IMR-90 (cell line): ENCODE measurements at regions not wholly inside any gene's neighbourhood (a gene's known extent, or its start where the extent isn't known, plus 50 kb on each side); places are given as distances from the start of the nearest gene placed in this dataset.

Experiments
- ATAC-seq: fragments of 200-7000 bp; cut with Tn5 transposase; 2 replicates; pipeline ENCODE4 v1.9.1; 2020; ENCODE audit warnings: low read depth, mild to moderate bottlenecking, moderate library complexity
- BruUV-seq: library from RNA; stranded (reverse); fragments of 400-500 nt; replicated peaks from 2 replicates; lab custom pipeline; 2021; lab: Mats Ljungman, UMichigan
- CTCF ChIA-PET: fragments of 300-600 bp; formaldehyde crosslinking; extraction: SDS; loops from one replicate; lab custom pipeline; 2021; ENCODE audit warnings: antibody characterized with exemption; lab: Yijun Ruan, JAX
- POLR2A ChIA-PET: fragments of 300-600 bp; sonication (Branson Sonifier 250); formaldehyde crosslinking; loops from one replicate; lab custom pipeline; 2022; ENCODE audit warnings: antibody characterized with exemption; ENCODE audit not compliant: unreplicated experiment; lab: Charles Lee
- DNase-seq: peaks from one replicate; pipeline ENCODE4 v3.0.0; 2013
- H2AFZ ChIP-seq: replicated peaks from 2 replicates; pipeline ENCODE3; 2013; ENCODE audit warnings: low read length, mild to moderate bottlenecking; ENCODE audit not compliant: poor library complexity
- H2AK5ac ChIP-seq: 2 replicates; pipeline ENCODE4 v1.6.1; 2013; ENCODE audit warnings: low read depth, low read length, inconsistent platforms
- H2AK9ac ChIP-seq: replicated peaks from 2 replicates; pipeline ENCODE3; 2013; ENCODE audit warnings: mild to moderate bottlenecking, low read depth, low read length, moderate library complexity; ENCODE audit not compliant: poor library complexity
- H2BK120ac ChIP-seq: 2 replicates; pipeline ENCODE4 v1.6.1; 2013; ENCODE audit warnings: low read depth, low read length, inconsistent platforms
- H2BK15ac ChIP-seq: 3 replicates; pipeline ENCODE4 v1.6.1; 2013; ENCODE audit warnings: low read depth, low read length, inconsistent platforms
- H2BK20ac ChIP-seq: 2 replicates; pipeline ENCODE4 v1.6.1; 2013; ENCODE audit warnings: low read depth, mild to moderate bottlenecking, inconsistent platforms, low read length, moderate library complexity
- H2BK5ac ChIP-seq: 2 replicates; pipeline ENCODE4 v1.6.1; 2013; ENCODE audit warnings: mild to moderate bottlenecking, low read depth, low read length, inconsistent platforms; ENCODE audit not compliant: poor library complexity, severe bottlenecking
- H3K14ac ChIP-seq: replicated peaks from 2 replicates; pipeline ENCODE4 v1.6.1; 2013; ENCODE audit warnings: low read depth, low read length, inconsistent platforms
- H3K18ac ChIP-seq: 2 replicates; pipeline ENCODE4 v1.6.1; 2013; ENCODE audit warnings: low read depth, low read length, control low read depth
- H3K23ac ChIP-seq: 2 replicates; pipeline ENCODE4 v1.6.1; 2013; ENCODE audit warnings: low read depth, low read length, inconsistent platforms
- H3K27ac ChIP-seq: 2 replicates; pipeline ENCODE4 v1.5.1; 2013; ENCODE audit warnings: mild to moderate bottlenecking, control low read depth, low read length; ENCODE audit not compliant: insufficient read depth
- H3K27me3 ChIP-seq: 2 replicates; pipeline ENCODE4 v1.6.1; 2013; ENCODE audit warnings: low read length; ENCODE audit not compliant: control insufficient read depth, insufficient read depth
- H3K36me3 ChIP-seq: 2 replicates; pipeline ENCODE4 v1.6.1; 2013; ENCODE audit warnings: low read length, mixed read lengths; ENCODE audit not compliant: control insufficient read depth, insufficient read depth
- H3K4ac ChIP-seq: 2 replicates; pipeline ENCODE4 v1.6.1; 2013; ENCODE audit warnings: low read depth, low read length, inconsistent platforms
- H3K4me1 ChIP-seq: 2 replicates; pipeline ENCODE4 v1.6.1; 2013; ENCODE audit warnings: low read length, mixed read lengths; ENCODE audit not compliant: control insufficient read depth, insufficient read depth
- H3K4me2 ChIP-seq: 2 replicates; pipeline ENCODE4 v1.6.1; 2013; ENCODE audit warnings: low read depth, mild to moderate bottlenecking, control low read depth, low read length, moderate library complexity
- H3K4me3 ChIP-seq: 2 replicates; pipeline ENCODE4 v1.5.1; 2013; ENCODE audit warnings: low read depth, mild to moderate bottlenecking, control low read depth, low read length, moderate library complexity; ENCODE audit not compliant: insufficient read depth
- H3K56ac ChIP-seq: 2 replicates; pipeline ENCODE4 v1.6.1; 2013; ENCODE audit warnings: low read length, inconsistent platforms; ENCODE audit not compliant: insufficient read depth; ENCODE audit errors: extremely low read depth
- H3K79me1 ChIP-seq, 2 experiments: 2 replicates each; pipeline ENCODE4 v1.6.1; 2013; ENCODE audit warnings: low read length in 2 of 2, inconsistent platforms in 1 of 2, low read depth in 1 of 2
- H3K9ac ChIP-seq: 2 replicates; pipeline ENCODE4 v1.6.1; 2013; ENCODE audit warnings: low read depth, low read length, control low read depth
- H3K9me1 ChIP-seq: 2 replicates; pipeline ENCODE4 v1.6.1; 2013; ENCODE audit warnings: low read length, inconsistent platforms; ENCODE audit not compliant: insufficient read depth
- H3K9me3 ChIP-seq: 2 replicates; pipeline ENCODE4 v1.6.1; 2013; ENCODE audit warnings: low read length; ENCODE audit not compliant: control insufficient read depth, insufficient read depth
- H4K20me1 ChIP-seq: 2 replicates; pipeline ENCODE4 v1.6.1; 2013; ENCODE audit warnings: low read length, inconsistent platforms; ENCODE audit not compliant: insufficient read depth
- H4K5ac ChIP-seq: 2 replicates; pipeline ENCODE4 v1.6.1; 2013; ENCODE audit warnings: mild to moderate bottlenecking, low read depth, low read length, control low read depth
- H4K8ac ChIP-seq, 2 experiments: 2 replicates each; pipeline ENCODE4 v1.6.1; 2013; ENCODE audit warnings: low read depth in 2 of 2, low read length in 2 of 2, control low read depth in 1 of 2, inconsistent platforms in 1 of 2
- H4K91ac ChIP-seq: 2 replicates; pipeline ENCODE4 v1.6.1; 2013; ENCODE audit warnings: low read depth, low read length, inconsistent platforms; ENCODE audit not compliant: insufficient read depth
- BHLHE40 ChIP-seq: fragments of 150-350 bp; IDR thresholded peaks from 2 replicates; pipeline ENCODE4 v1.6.1; 2016; ENCODE audit warnings: mild to moderate bottlenecking, low read depth, low read length
- CHD1 ChIP-seq: IDR thresholded peaks from 2 replicates; pipeline ENCODE4 v1.6.1; 2012; ENCODE audit warnings: low read depth, low read length, improper control_type of control experiment
- MAZ ChIP-seq: IDR thresholded peaks from 2 replicates; pipeline ENCODE4 v1.6.1; 2012; ENCODE audit warnings: low read depth, mild to moderate bottlenecking, low read length, improper control_type of control experiment, moderate library complexity, borderline replicate concordance
- RAD21 ChIP-seq: IDR thresholded peaks from 2 replicates; pipeline ENCODE4 v1.6.1; 2012; ENCODE audit warnings: low read length, improper control_type of control experiment
- WGBS, 2 experiments: methylation state at CpG; one replicate each; pipeline versions ENCODE4 v1.1.5 to v1.1.7; 2013; ENCODE audit warnings: missing lambda C conversion rate in 2 of 2; ENCODE audit not compliant: insufficient read length in 1 of 2; ENCODE audit errors: extremely low coverage in 2 of 2; 5-methylcytosine and 5-hydroxymethylcytosine counted together
- dilution Hi-C: fragments of 300-500 bp; cut with HindIII; formaldehyde crosslinking; loops from one replicate; pipeline ENCODE4 v1.14.3; 2018; ENCODE audit warnings: low sequenced_read_pairs; ENCODE audit not compliant: unreplicated experiment
- in situ Hi-C: fragments of 300-500 bp; cut with MboI; formaldehyde crosslinking; loops from 3 replicates; pipeline ENCODE4 v1.14.3; 2019; ENCODE audit warnings: low sequenced_read_pairs, inconsistent platforms, mixed read lengths
- intact Hi-C: fragments of 100-400 bp; cut with micrococcal nuclease; formaldehyde crosslinking; loops from 2 replicates; pipeline ENCODE4 v1.10.0; 2022

- CTCF ChIA-PET, result no interaction called here
- no peak overlapping the region for H2AK5ac ChIP-seq
- no TSS peak for BruUV-seq
Observed at GRCh38 chr1:87720561-87720960, 391.9 kb downstream of the LMO4 start.

More at GRCh38 chr1:87720561-87720960, 391.9 kb downstream of the LMO4 start:
- Histone ChIP-seq H2BK15ac (no peak overlapping the region), H3K27me3 (no peaks in the 10 kb centered on the region), H3K9me1 (no peaks in the 10 kb centered on the region), H3K18ac (no peak overlapping the region), H3K14ac (no peak overlapping the region), H3K4me1 (no peaks in the 10 kb centered on the region), H2AFZ (no peak overlapping the region), H3K23ac (no peak overlapping the region), H3K9ac (no peak overlapping the region), H3K36me3 (no peaks in the 10 kb centered on the region), H2BK20ac (no peak overlapping the region), H4K8ac (no peak overlapping the region), H3K4ac (no peak overlapping the region), H3K9me3 (no peaks in the 10 kb centered on the region), H3K56ac (no peak overlapping the region), H4K91ac (no peak overlapping the region), H2AK9ac (no peak overlapping the region), H3K4me3 (no peak overlapping the region), H4K5ac (no peak overlapping the region), H3K79me1 (no peaks in the 10 kb centered on the region), H4K20me1 (no peaks in the 10 kb centered on the region), H2BK120ac (no peak overlapping the region), H3K27ac (no peak overlapping the region), H2BK5ac (no peak overlapping the region), H3K4me2 (no peak overlapping the region)
- no peak for ATAC-seq
- WGBS, 2 experiments, result no CpG with 5 or more reads among the region's 2 CpGs
- TF ChIP-seq BHLHE40 (no peak), CHD1 (no peak), MAZ (no peak), RAD21 (no peak)
- no peak for DNase-seq
- dilution Hi-C loops (no loop called here), in situ Hi-C loops (no loop called here), intact Hi-C loops (no loop called here)
- POLR2A ChIA-PET, result no interaction called here
